ENCODE measurements at regions not wholly inside any gene's neighbourhood (a gene's known extent, or its start where the extent isn't known, plus 50 kb on each side); places are given as distances from the start of the nearest gene placed in this dataset.
A peak's percentile ranks its signal among the peaks of the same experiment; 100 is the strongest.

GRCh38 chr2:194003911-194004310 is 1653.1 kb upstream of the SLC39A10 start:
- Histone ChIP-seq H4K20me1 (ENCODE audit: insufficient read depth, low read length) (no peaks in the 10 kb centered on the region), H3K4me3 (ENCODE audit: insufficient read depth, low read length) (no peak overlapping the region), H3K79me2 (ENCODE audit: insufficient read depth, low read length) (no peaks in the 10 kb centered on the region), H3K36me3 (ENCODE audit: insufficient read depth, low read length) (no peaks in the 10 kb centered on the region), H3K27ac (ENCODE audit: low read depth, low read length) (peak overlapping the region; percentile 48), H3K4me1 (ENCODE audit: insufficient read depth, low read length) (peaks cover 8% of the 10 kb centered on the region), H3K4me2 (ENCODE audit: insufficient read depth, low read length) (peak overlapping the region; percentile 11), H3K27me3 (ENCODE audit: insufficient read depth, low read length) (no peaks in the 10 kb centered on the region), H3K9me3 (ENCODE audit: low read depth, low read length) (no peaks in the 10 kb centered on the region), H2AFZ (ENCODE audit: low read length) (no peak overlapping the region)
- no peak for DNase-seq (ENCODE audit: insufficient read length, low spot score, missing footprints)
- no peak for TF ChIP-seq CTCF (IDR thresholded peaks at IDR 0.05; ENCODE audit: extremely low read depth, low read depth, low read length)

GRCh38 chr2:194002699-194003368 is 1654.2 kb upstream of the SLC39A10 start:
- TF ChIP-seq CTCF (IDR thresholded peaks at IDR 0.05; ENCODE audit: extremely low read depth, low read depth, low read length): no peak
- Histone ChIP-seq H3K79me2 (ENCODE audit: insufficient read depth, low read length) (no peaks in the 10 kb centered on the region), H3K4me2 (ENCODE audit: insufficient read depth, low read length) (no peak overlapping the region), H2AFZ (ENCODE audit: low read length) (no peak overlapping the region), H3K4me1 (ENCODE audit: insufficient read depth, low read length) (peaks cover 8% of the 10 kb centered on the region), H3K4me3 (ENCODE audit: insufficient read depth, low read length) (no peak overlapping the region), H3K36me3 (ENCODE audit: insufficient read depth, low read length) (no peaks in the 10 kb centered on the region), H3K27me3 (ENCODE audit: insufficient read depth, low read length) (no peaks in the 10 kb centered on the region), H3K9me3 (ENCODE audit: low read depth, low read length) (no peaks in the 10 kb centered on the region), H4K20me1 (ENCODE audit: insufficient read depth, low read length) (no peaks in the 10 kb centered on the region), H3K27ac (ENCODE audit: low read depth, low read length) (no peak overlapping the region)
- no peak for DNase-seq (ENCODE audit: insufficient read length, low spot score, missing footprints)

GRCh38 chr2:193990868-193991267 is 1666.2 kb upstream of the SLC39A10 start:
- H3K9me3 ChIP-seq (ENCODE audit: low read depth, low read length): no peaks in the 10 kb centered on the region
- H3K79me2 ChIP-seq (ENCODE audit: insufficient read depth, low read length): no peaks in the 10 kb centered on the region
- no peak for TF ChIP-seq CTCF (IDR thresholded peaks at IDR 0.05; ENCODE audit: extremely low read depth, low read depth, low read length)
- no peak overlapping the region for H3K4me3 ChIP-seq (ENCODE audit: insufficient read depth, low read length)
- no peaks in the 10 kb centered on the region for H4K20me1 ChIP-seq (ENCODE audit: insufficient read depth, low read length)
- no peak overlapping the region for H3K4me2 ChIP-seq (ENCODE audit: insufficient read depth, low read length)
- no peaks in the 10 kb centered on the region for H3K36me3 ChIP-seq (ENCODE audit: insufficient read depth, low read length)
- no peak overlapping the region for H2AFZ ChIP-seq (ENCODE audit: low read length)
- H3K27me3 ChIP-seq (ENCODE audit: insufficient read depth, low read length): no peaks in the 10 kb centered on the region
- no peak overlapping the region for H3K27ac ChIP-seq (ENCODE audit: low read depth, low read length)
- no peak for DNase-seq (ENCODE audit: insufficient read length, low spot score, missing footprints)
- no peaks in the 10 kb centered on the region for H3K4me1 ChIP-seq (ENCODE audit: insufficient read depth, low read length)

GRCh38 chr2:193989645-193990044 is 1667.4 kb upstream of the SLC39A10 start:
- H3K36me3 ChIP-seq (ENCODE audit: insufficient read depth, low read length): no peaks in the 10 kb centered on the region
- no peaks in the 10 kb centered on the region for H3K9me3 ChIP-seq (ENCODE audit: low read depth, low read length)
- no peak for DNase-seq (ENCODE audit: insufficient read length, low spot score, missing footprints)
- H3K79me2 ChIP-seq (ENCODE audit: insufficient read depth, low read length): no peaks in the 10 kb centered on the region
- no peak overlapping the region for H3K4me2 ChIP-seq (ENCODE audit: insufficient read depth, low read length)
- no peak overlapping the region for H3K4me3 ChIP-seq (ENCODE audit: insufficient read depth, low read length)
- no peak for TF ChIP-seq CTCF (IDR thresholded peaks at IDR 0.05; ENCODE audit: extremely low read depth, low read depth, low read length)
- H2AFZ ChIP-seq (ENCODE audit: low read length): peak overlapping the region; percentile 6
- no peaks in the 10 kb centered on the region for H4K20me1 ChIP-seq (ENCODE audit: insufficient read depth, low read length)
- no peaks in the 10 kb centered on the region for H3K27me3 ChIP-seq (ENCODE audit: insufficient read depth, low read length)
- no peak overlapping the region for H3K27ac ChIP-seq (ENCODE audit: low read depth, low read length)
- H3K4me1 ChIP-seq (ENCODE audit: insufficient read depth, low read length): no peaks in the 10 kb centered on the region

Data from osteoblast (primary cell).